ENCODE measurements at regions not wholly inside any gene's neighbourhood (a gene's known extent, or its start where the extent isn't known, plus 50 kb on each side); places are given as distances from the start of the nearest gene placed in this dataset.

DNA sequence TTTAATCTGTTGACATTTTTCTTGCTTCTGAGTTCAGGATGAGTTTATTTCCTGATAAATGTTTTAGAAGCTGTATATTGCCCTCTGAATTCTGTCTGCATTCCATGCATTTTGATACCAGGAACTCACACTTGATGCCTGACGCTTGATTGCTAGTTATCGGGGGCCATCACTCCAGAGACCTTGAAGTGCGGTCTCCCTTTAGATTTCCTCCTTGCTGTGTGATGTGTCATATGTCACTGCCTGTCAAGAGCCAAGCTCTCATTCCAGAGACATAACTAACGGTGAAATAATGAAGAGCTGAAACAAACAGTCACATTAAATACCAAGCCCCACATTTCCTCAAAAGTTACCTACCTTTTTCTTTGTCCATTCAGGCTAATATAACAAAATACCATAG lies 155.5 kb downstream of the TNFSF13B start:
- TF ChIP-seq POLR2A (IDR thresholded peaks at IDR 0.05) = no peak
- TF ChIP-seq, protein P1, sequence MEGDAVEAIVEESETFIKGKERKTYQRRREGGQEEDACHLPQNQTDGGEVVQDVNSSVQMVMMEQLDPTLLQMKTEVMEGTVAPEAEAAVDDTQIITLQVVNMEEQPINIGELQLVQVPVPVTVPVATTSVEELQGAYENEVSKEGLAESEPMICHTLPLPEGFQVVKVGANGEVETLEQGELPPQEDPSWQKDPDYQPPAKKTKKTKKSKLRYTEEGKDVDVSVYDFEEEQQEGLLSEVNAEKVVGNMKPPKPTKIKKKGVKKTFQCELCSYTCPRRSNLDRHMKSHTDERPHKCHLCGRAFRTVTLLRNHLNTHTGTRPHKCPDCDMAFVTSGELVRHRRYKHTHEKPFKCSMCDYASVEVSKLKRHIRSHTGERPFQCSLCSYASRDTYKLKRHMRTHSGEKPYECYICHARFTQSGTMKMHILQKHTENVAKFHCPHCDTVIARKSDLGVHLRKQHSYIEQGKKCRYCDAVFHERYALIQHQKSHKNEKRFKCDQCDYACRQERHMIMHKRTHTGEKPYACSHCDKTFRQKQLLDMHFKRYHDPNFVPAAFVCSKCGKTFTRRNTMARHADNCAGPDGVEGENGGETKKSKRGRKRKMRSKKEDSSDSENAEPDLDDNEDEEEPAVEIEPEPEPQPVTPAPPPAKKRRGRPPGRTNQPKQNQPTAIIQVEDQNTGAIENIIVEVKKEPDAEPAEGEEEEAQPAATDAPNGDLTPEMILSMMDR (IDR thresholded peaks at IDR 0.05) = no peak

Data from testis (tissue), 2 donors.